ENCODE measurements at regions not wholly inside any gene's neighbourhood (a gene's known extent, or its start where the extent isn't known, plus 50 kb on each side); places are given as distances from the start of the nearest gene placed in this dataset.
"Not testable (repeated sequence)": the region's sequence is repeated elsewhere in the genome, so short reads cannot be mapped to it uniquely, and the experiment has no call there.

GRCh38 chr5:34261020-34261419 is 218.0 kb upstream of the C1QTNF3 start:
- TF ChIP-seq CTCF (IDR thresholded peaks at IDR 0.05; ENCODE audit: insufficient read depth, low read length); POLR2AphosphoS5 (IDR thresholded peaks at IDR 0.05; ENCODE audit: low read depth); GABPA (IDR thresholded peaks at IDR 0.05; ENCODE audit: low read depth); SPI1 (IDR thresholded peaks at IDR 0.05; ENCODE audit: borderline replicate concordance, low read depth); REST (IDR thresholded peaks at IDR 0.05; ENCODE audit: insufficient replicate concordance, low read depth): not testable (repeated sequence)

Data from HL-60 (cell line).